ENCODE measurements at regions not wholly inside any gene's neighbourhood (a gene's known extent, or its start where the extent isn't known, plus 50 kb on each side); places are given as distances from the start of the nearest gene placed in this dataset.
A peak's percentile ranks its signal among the peaks of the same experiment; 100 is the strongest.
"Not testable (repeated sequence)": the region's sequence is repeated elsewhere in the genome, so short reads cannot be mapped to it uniquely, and the experiment has no call there.

- no peak overlapping the region for H3K4me3 ChIP-seq (ENCODE audit: control insufficient read depth, low read depth, low read length)
- peak; percentile 44 for DNase-seq (ENCODE audit: low read depth)
- TF ChIP-seq CTCF (conservative IDR thresholded peaks at IDR 0.05; ENCODE audit: control insufficient read depth, insufficient read depth, low read depth, low read length) = no peak
Measured at GRCh38 chr6:15888798-15889772, 226.3 kb upstream of the DTNBP1 start.

GRCh38 chr6:15887491-15888461 is 224.9 kb upstream of the DTNBP1 start:
- DNase-seq (ENCODE audit: low read depth) = no peak
- no peak for TF ChIP-seq CTCF (conservative IDR thresholded peaks at IDR 0.05; ENCODE audit: control insufficient read depth, insufficient read depth, low read depth, low read length)
- no peak overlapping the region for H3K4me3 ChIP-seq (ENCODE audit: control insufficient read depth, low read depth, low read length)

- TF ChIP-seq CTCF (conservative IDR thresholded peaks at IDR 0.05; ENCODE audit: control insufficient read depth, insufficient read depth, low read depth, low read length) = no peak
- DNase-seq (ENCODE audit: low read depth) = no peak
- H3K4me3 ChIP-seq (ENCODE audit: control insufficient read depth, low read depth, low read length) = no peak overlapping the region
Measured at GRCh38 chr6:15885624-15886023, 222.8 kb upstream of the DTNBP1 start.

- not testable (repeated sequence) for DNase-seq (ENCODE audit: low read depth); H3K4me3 ChIP-seq (ENCODE audit: control insufficient read depth, low read depth, low read length)
Measured at GRCh38 chr6:15883593-15883992, 220.8 kb upstream of the DTNBP1 start.

- no peak overlapping the region for H3K4me3 ChIP-seq (ENCODE audit: control insufficient read depth, low read depth, low read length)
- no peak for TF ChIP-seq CTCF (conservative IDR thresholded peaks at IDR 0.05; ENCODE audit: control insufficient read depth, insufficient read depth, low read depth, low read length)
- DNase-seq (ENCODE audit: low read depth) = no peak
Measured at GRCh38 chr6:15882915-15883314, 220.1 kb upstream of the DTNBP1 start.

- no peak for TF ChIP-seq CTCF (conservative IDR thresholded peaks at IDR 0.05; ENCODE audit: control insufficient read depth, insufficient read depth, low read depth, low read length)
- H3K4me3 ChIP-seq (ENCODE audit: control insufficient read depth, low read depth, low read length) = no peak overlapping the region
- DNase-seq (ENCODE audit: low read depth) = no peak
Measured at GRCh38 chr6:15882345-15882744, 219.5 kb upstream of the DTNBP1 start.
